ENCODE measurements at regions not wholly inside any gene's neighbourhood (a gene's known extent, or its start where the extent isn't known, plus 50 kb on each side); places are given as distances from the start of the nearest gene placed in this dataset.

DNA sequence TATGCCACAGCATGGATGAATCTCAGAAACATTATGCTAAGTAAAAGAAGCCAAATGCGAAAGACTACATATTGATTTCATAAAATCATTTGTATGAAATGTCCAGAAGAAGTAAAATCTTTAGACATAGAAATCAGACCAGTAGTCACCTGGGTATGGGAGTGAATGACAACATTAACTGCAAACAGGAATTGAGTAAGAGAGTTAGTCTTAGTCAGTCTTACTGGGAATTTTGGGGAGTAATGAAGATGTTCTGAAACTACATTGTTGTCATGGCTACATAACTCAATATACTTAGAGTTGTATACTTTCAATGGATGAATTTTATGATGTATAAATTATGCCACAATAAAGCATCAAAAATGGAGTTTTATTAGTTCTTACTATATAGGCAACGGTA, 107.8 kb upstream of the CHORDC1 start:
- no peaks in the 10 kb centered on the region for H3K4me1 ChIP-seq (ENCODE audit: control insufficient read depth in 2 of 2, insufficient read depth in 2 of 2, low read length in 2 of 2)
- H3K9me3 Mint-ChIP-seq (ENCODE audit: insufficient read depth): no peaks in the 10 kb centered on the region
- ChIA-PET CTCF (no interaction called here), POLR2A (no interaction called here)
- H3K9ac ChIP-seq (ENCODE audit: low read length): no peak overlapping the region
- no peaks in the 10 kb centered on the region for H3K27me3 Mint-ChIP-seq
- H3K9me3 ChIP-seq (ENCODE audit: control extremely low read depth in 1 of 3, control insufficient read depth in 2 of 3, insufficient read depth in 1 of 3, low read length in 2 of 3): no peaks in the 10 kb centered on the region
- no peaks in the 10 kb centered on the region for H4K20me1 ChIP-seq (ENCODE audit: control insufficient read depth, insufficient read depth, low read length, poor library complexity, severe bottlenecking)
- WGBS (ENCODE audit: insufficient coverage): no CpG with 5 or more reads among the region's 2 CpGs
- no peak for DNase-seq
- no peak overlapping the region for H3K27ac ChIP-seq (ENCODE audit: low read length in 2 of 2)
- intact Hi-C loops (cut with micrococcal nuclease): no loop called here
- H3K4me1 Mint-ChIP-seq: no peaks in the 10 kb centered on the region
- no peak overlapping the region for H3K4me3 ChIP-seq (ENCODE audit: control extremely low read depth in 1 of 5, extremely low read depth in 1 of 5, insufficient read depth in 1 of 5, low read depth in 2 of 5, low read length in 4 of 5)
- ATAC-seq (ENCODE audit: low read depth): no peak
- TF ChIP-seq, protein P1, sequence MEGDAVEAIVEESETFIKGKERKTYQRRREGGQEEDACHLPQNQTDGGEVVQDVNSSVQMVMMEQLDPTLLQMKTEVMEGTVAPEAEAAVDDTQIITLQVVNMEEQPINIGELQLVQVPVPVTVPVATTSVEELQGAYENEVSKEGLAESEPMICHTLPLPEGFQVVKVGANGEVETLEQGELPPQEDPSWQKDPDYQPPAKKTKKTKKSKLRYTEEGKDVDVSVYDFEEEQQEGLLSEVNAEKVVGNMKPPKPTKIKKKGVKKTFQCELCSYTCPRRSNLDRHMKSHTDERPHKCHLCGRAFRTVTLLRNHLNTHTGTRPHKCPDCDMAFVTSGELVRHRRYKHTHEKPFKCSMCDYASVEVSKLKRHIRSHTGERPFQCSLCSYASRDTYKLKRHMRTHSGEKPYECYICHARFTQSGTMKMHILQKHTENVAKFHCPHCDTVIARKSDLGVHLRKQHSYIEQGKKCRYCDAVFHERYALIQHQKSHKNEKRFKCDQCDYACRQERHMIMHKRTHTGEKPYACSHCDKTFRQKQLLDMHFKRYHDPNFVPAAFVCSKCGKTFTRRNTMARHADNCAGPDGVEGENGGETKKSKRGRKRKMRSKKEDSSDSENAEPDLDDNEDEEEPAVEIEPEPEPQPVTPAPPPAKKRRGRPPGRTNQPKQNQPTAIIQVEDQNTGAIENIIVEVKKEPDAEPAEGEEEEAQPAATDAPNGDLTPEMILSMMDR (IDR thresholded peaks at IDR 0.05): no peak
- H3K4me3 Mint-ChIP-seq: no peak overlapping the region
- no peaks in the 10 kb centered on the region for H3K79me2 ChIP-seq (ENCODE audit: control insufficient read depth, insufficient read depth, low read length)
- no peak overlapping the region for H2AFZ ChIP-seq (ENCODE audit: insufficient read depth, low read depth, low read length, poor library complexity, severe bottlenecking)
- no peak overlapping the region for H3K4me2 ChIP-seq (replicated peaks; ENCODE audit: low read depth, low read length, poor library complexity, severe bottlenecking)
- no peaks in the 10 kb centered on the region for H3K36me3 ChIP-seq (replicated peaks in 1 of 2; ENCODE audit: control extremely low read depth in 1 of 2, control insufficient read depth in 1 of 2, extremely low read depth in 1 of 2, insufficient read depth in 2 of 2, low read length in 1 of 2)
- H3K27me3 ChIP-seq (replicated peaks in 1 of 4; ENCODE audit: control extremely low read depth in 1 of 4, control insufficient read depth in 3 of 4, insufficient read depth in 4 of 4, low read length in 3 of 4): no peaks in the 10 kb centered on the region
- H3K27ac Mint-ChIP-seq: no peak overlapping the region

DNA sequence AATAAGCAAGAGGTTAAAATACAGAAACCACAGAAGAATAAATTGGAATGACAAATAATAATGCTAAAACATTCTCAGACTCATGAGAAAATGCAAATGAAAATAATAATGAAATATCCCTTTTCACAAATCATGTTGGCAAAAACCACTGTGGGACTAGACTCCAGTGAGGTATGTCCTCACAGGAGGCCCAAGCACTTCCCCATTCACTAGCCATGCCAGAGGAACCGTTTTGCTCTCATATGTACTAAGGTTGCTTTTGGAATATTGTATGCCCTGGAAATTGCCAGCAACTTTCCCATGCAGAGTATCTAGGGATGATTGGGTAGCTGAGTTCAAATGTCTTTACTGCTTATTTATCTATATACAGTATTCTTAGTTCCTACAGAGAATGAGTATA, 106.2 kb upstream of the CHORDC1 start:
- WGBS (ENCODE audit: insufficient coverage): no CpG with 5 or more reads among the region's 1 CpG
- no peak overlapping the region for H3K4me2 ChIP-seq (replicated peaks; ENCODE audit: low read depth, low read length, poor library complexity, severe bottlenecking)
- H3K9me3 ChIP-seq (ENCODE audit: control extremely low read depth in 1 of 3, control insufficient read depth in 2 of 3, insufficient read depth in 1 of 3, low read length in 2 of 3): no peaks in the 10 kb centered on the region
- H3K36me3 ChIP-seq (replicated peaks in 1 of 2; ENCODE audit: control extremely low read depth in 1 of 2, control insufficient read depth in 1 of 2, extremely low read depth in 1 of 2, insufficient read depth in 2 of 2, low read length in 1 of 2): no peaks in the 10 kb centered on the region
- ATAC-seq (ENCODE audit: low read depth): no peak
- no peaks in the 10 kb centered on the region for H3K4me1 ChIP-seq (ENCODE audit: control insufficient read depth in 2 of 2, insufficient read depth in 2 of 2, low read length in 2 of 2)
- POLR2A ChIA-PET: no interaction called here
- H3K27me3 ChIP-seq (replicated peaks in 1 of 4; ENCODE audit: control extremely low read depth in 1 of 4, control insufficient read depth in 3 of 4, insufficient read depth in 4 of 4, low read length in 3 of 4): no peaks in the 10 kb centered on the region
- H3K9ac ChIP-seq (ENCODE audit: low read length): no peak overlapping the region
- no peaks in the 10 kb centered on the region for H3K79me2 ChIP-seq (ENCODE audit: control insufficient read depth, insufficient read depth, low read length)
- Mint-ChIP-seq H3K4me3 (no peak overlapping the region), H3K27ac (no peak overlapping the region), H3K27me3 (no peaks in the 10 kb centered on the region), H3K9me3 (ENCODE audit: insufficient read depth) (no peaks in the 10 kb centered on the region), H3K4me1 (no peaks in the 10 kb centered on the region)
- TF ChIP-seq EZH2 (IDR thresholded peaks at IDR 0.05; ENCODE audit: borderline replicate concordance, insufficient read depth, low read depth, low read length, poor library complexity, severe bottlenecking): no peak
- TF ChIP-seq, protein P1 (IDR thresholded peaks at IDR 0.05): no peak
- CTCF ChIA-PET: no interaction called here
- no peak overlapping the region for H3K27ac ChIP-seq (ENCODE audit: low read length in 2 of 2)
- H3K4me3 ChIP-seq (ENCODE audit: control extremely low read depth in 1 of 5, extremely low read depth in 1 of 5, insufficient read depth in 1 of 5, low read depth in 2 of 5, low read length in 4 of 5): no peak overlapping the region
- H2AFZ ChIP-seq (ENCODE audit: insufficient read depth, low read depth, low read length, poor library complexity, severe bottlenecking): no peak overlapping the region
- no peak for DNase-seq
- no peaks in the 10 kb centered on the region for H4K20me1 ChIP-seq (ENCODE audit: control insufficient read depth, insufficient read depth, low read length, poor library complexity, severe bottlenecking)
- intact Hi-C loops (cut with micrococcal nuclease): no loop called here
